ENCODE measurements at regions not wholly inside any gene's neighbourhood (a gene's known extent, or its start where the extent isn't known, plus 50 kb on each side); places are given as distances from the start of the nearest gene placed in this dataset.

GRCh38 chr12:4191642-4192041, 81.9 kb upstream of the CCND2 start:
- FAIRE-seq: no peak

GRCh38 chr12:4191149-4191548, 82.4 kb upstream of the CCND2 start:
- H3K9me3 ChIP-seq: no peaks in the 10 kb centered on the region
- ChIA-PET CTCF (no interaction called here), POLR2A (no interaction called here)
- ATAC-seq (no peak), FAIRE-seq (no peak), DNase-seq (ENCODE audit: low read depth in 1 of 2, low spot score in 1 of 2) (no peak)
- no peak overlapping the region for H3K4me2 ChIP-seq
- H3K4me3 ChIP-seq: no peak overlapping the region
- no peak overlapping the region for H3K27ac ChIP-seq
- 9% methylated on average over 3 of the region's 3 CpGs for WGBS (ENCODE audit: missing lambda C conversion rate)
- TF ChIP-seq RNF2 (IDR thresholded peaks at IDR 0.05; ENCODE audit: borderline replicate concordance, low read depth) (no peak), CBX2 (IDR thresholded peaks at IDR 0.05; ENCODE audit: borderline replicate concordance, low read depth) (no peak), TFCP2L1 (CRISPR knock-in tag; IDR thresholded peaks at IDR 0.05) (no peak), RARB (CRISPR knock-in tag; IDR thresholded peaks at IDR 0.05) (no peak), MAX (IDR thresholded peaks at IDR 0.05) (no peak), HOXB13 (CRISPR knock-in tag; IDR thresholded peaks at IDR 0.05; ENCODE audit: low read depth) (no peak), ELK1 (IDR thresholded peaks at IDR 0.05; ENCODE audit: low read depth, low read length) (no peak), NFE2L2 (conservative IDR thresholded peaks at IDR 0.05; ENCODE audit: low read length) (no peak), ZSCAN20 (CRISPR knock-in tag; IDR thresholded peaks at IDR 0.05) (no peak), RCOR1 (IDR thresholded peaks at IDR 0.05; ENCODE audit: low read depth, low read length) (no peak), ESRRA (IDR thresholded peaks at IDR 0.05; ENCODE audit: borderline replicate concordance, low read length) (no peak), KDM1A (IDR thresholded peaks at IDR 0.05; ENCODE audit: low read depth) (no peak), HMGXB4 (CRISPR knock-in tag; IDR thresholded peaks at IDR 0.05; ENCODE audit: borderline replicate concordance) (no peak), SMC3 (IDR thresholded peaks at IDR 0.05) (no peak)
- H3K4me1 ChIP-seq: no peaks in the 10 kb centered on the region

More at GRCh38 chr12:4191642-4192041, 81.9 kb upstream of the CCND2 start:
- no peak for TF ChIP-seq HOXA7 (CRISPR knock-in tag; IDR thresholded peaks at IDR 0.05)
- peak; percentile 46 for TF ChIP-seq MAFK (IDR thresholded peaks at IDR 0.05; ENCODE audit: partially characterized antibody)
- Histone ChIP-seq H3K4me1 (no peaks in the 10 kb centered on the region), H3K9me3 (no peaks in the 10 kb centered on the region), H3K4me2 (no peak overlapping the region), H3K27ac (no peak overlapping the region), H3K4me3 (no peak overlapping the region)
- 65% methylated on average over 2 of the region's 2 CpGs for WGBS (ENCODE audit: missing lambda C conversion rate)
- no peak for DNase-seq (ENCODE audit: low read depth in 1 of 2, low spot score in 1 of 2)
- ATAC-seq: no peak
- ChIA-PET CTCF (no interaction called here), POLR2A (no interaction called here)

- no peaks in the 10 kb centered on the region for H3K9me3 ChIP-seq
- 10% methylated on average over 5 of the region's 5 CpGs for WGBS (ENCODE audit: missing lambda C conversion rate)
- no peak for DNase-seq (ENCODE audit: low read depth in 1 of 2, low spot score in 1 of 2)
- ChIA-PET CTCF (no interaction called here), POLR2A (no interaction called here)
- H3K4me1 ChIP-seq: no peaks in the 10 kb centered on the region
- no peak for FAIRE-seq
- ATAC-seq: no peak
- H3K27ac ChIP-seq: no peak overlapping the region
- no peak overlapping the region for H3K4me3 ChIP-seq
- H3K4me2 ChIP-seq: no peak overlapping the region
- TF ChIP-seq HDAC2 (IDR thresholded peaks at IDR 0.05) (no peak), CTCF (IDR thresholded peaks at IDR 0.05) (no peak), BCL3 (IDR thresholded peaks at IDR 0.05) (no peak), RAD21 (conservative IDR thresholded peaks at IDR 0.05 in 1 of 2, IDR thresholded peaks at IDR 0.05 in 1 of 2) (no peak), REST (IDR thresholded peaks at IDR 0.05) (no peak), ELK1 (IDR thresholded peaks at IDR 0.05; ENCODE audit: low read depth, low read length) (no peak), ESRRA (IDR thresholded peaks at IDR 0.05; ENCODE audit: borderline replicate concordance, low read length) (no peak), EP300 (IDR thresholded peaks at IDR 0.05) (no peak)
Observed at GRCh38 chr12:4190366-4191063, 83.0 kb upstream of the CCND2 start.
